GM19452 (cell line): ENCODE measurements at regions not wholly inside any gene's neighbourhood (a gene's known extent, or its start where the extent isn't known, plus 50 kb on each side); places are given as distances from the start of the nearest gene placed in this dataset.

Experiments used
- ATAC-seq: cut with Tn5 transposase; IDR thresholded peaks from one replicate; pipeline ENCODE4 v1.9.1; 2021; ENCODE audit not compliant: unreplicated experiment

DNA sequence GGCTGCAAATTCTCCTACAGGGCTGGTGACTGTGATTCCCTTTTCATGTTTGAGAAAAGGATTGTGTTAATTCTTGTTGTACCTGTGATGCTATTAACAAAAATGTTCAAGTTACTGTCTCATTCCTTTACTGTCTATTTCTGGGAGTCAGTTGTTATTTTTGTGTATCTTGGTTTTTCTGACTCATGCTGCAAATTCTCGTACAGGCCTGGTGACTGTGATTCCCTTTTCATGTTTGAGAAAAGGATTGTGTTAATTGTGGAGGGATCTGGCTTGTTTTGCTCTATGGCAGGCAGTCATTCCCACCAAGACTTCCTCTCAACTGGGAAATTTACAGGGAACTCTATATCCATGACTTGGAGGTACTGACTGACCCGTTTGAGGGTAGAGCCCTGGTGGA, 693.4 kb upstream of the INTU start:
- ATAC-seq, result no peak

GRCh38 chr4:126947536-126947935, 685.2 kb upstream of the INTU start:
- no peak for ATAC-seq

DNA sequence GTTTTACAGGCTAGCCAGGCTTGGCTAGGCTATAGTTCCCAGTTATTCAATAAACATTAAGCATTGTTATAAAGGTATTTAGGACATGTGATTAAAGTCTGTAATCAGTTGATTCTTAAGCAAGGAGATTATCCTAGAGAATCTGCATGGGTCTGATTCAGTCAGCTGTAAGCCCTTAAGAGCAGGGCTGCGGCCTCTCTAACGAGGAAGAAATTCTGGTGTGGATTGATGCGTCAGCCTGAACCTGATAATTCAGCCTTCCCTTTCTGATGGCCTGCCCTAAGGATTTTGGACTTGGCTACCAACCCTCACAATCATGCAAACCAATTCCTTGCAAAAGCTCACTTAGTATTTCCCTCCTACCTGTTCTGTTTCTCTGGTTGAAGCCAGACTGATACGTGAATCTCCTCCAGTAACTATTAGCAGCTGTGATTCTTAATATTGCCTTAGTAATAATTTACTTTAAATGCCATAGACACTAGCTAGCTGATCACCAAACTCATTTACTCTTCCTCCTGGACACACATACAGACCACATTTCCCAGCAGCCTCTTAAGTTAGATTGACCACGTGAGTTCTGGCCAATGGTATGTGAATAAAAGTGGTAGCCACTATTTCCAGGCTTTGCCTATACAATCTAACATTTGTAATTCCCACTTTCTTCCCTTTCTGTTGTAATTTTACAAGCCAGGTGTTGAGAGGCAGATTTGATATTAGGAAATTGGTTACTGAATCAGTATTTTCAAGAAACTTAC, 678.0 kb upstream of the INTU start:
- no peak for ATAC-seq

GRCh38 chr4:126955292-126956183, 677.2 kb upstream of the INTU start:
- no peak for ATAC-seq

GRCh38 chr4:126956184-126956897, 676.4 kb upstream of the INTU start:
- ATAC-seq, result no peak

DNA sequence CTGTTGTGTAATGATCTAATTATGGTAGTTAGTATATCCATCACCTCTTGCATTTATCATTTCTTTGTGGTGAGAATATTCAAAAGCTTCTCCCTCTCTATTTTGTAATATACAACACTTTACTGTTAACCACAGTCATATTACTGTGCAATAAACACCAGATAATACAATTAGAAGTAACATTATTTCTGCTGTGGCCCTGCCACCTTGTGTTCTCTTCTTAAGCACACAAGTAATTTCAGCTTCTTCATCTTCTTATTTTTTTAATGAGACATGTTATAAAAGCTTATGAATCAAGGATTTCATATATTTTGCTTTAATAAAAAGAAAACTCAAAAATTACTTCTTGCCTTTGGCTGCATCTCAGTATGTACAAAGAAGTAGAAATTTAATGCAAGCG, 675.2 kb upstream of the INTU start:
- no peak for ATAC-seq

- ATAC-seq, result no peak
Observed at GRCh38 chr4:126957987-126958386, 674.8 kb upstream of the INTU start.

DNA sequence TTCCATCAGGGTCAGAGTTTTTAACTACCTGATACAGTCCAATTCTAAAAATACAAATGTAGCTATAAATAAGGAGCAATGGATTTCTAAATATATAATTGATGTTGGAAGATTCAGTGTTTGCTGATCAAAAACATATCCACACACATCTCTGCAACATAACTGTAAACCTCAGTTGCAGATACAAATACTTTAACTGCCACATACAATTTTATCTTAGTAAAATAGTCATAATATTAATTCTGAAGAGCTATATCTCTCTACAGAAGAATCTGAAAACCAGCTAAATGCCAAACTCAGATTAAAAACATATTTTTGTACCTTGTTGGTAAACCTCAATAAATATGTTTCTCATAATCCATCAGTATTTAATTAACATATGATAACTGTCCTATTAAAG, 674.3 kb upstream of the INTU start:
- no peak for ATAC-seq

DNA sequence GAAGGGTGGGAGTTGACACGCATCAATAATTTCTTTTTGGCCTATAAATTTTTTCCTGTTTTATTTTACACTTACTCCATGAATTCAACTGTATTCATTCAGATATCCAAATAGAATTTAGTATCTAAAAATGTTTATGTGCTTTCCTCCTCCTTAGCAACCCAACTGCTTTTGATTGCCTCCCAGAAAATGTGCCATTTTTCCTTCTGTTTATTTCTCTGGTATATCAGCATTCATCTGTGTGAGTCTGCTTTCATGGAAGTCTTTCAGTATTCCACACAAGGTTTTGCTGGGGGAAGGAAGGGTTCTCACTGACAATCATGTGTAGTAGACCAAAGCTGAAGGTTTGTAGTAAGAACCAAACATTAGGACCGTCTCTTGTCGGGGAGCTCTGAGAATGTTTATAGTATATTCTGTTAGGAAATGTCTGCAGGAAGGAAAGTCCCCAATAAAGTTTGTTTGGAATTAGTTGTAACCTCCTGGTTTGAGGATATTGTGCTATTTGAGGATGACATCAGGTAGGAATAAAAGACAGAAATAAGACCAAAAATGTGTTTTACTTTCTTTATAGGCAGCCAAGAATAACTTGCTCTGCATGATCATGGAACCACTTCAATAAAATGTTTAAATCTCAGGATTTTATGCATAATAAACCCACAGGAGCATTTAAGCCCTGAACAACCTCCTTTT, 673.6 kb upstream of the INTU start:
- no peak for ATAC-seq

- ATAC-seq, result no peak
Observed at GRCh38 chr4:126960760-126961159, 672.0 kb upstream of the INTU start.

GRCh38 chr4:126961661-126962060, 671.1 kb upstream of the INTU start:
- no peak for ATAC-seq

DNA sequence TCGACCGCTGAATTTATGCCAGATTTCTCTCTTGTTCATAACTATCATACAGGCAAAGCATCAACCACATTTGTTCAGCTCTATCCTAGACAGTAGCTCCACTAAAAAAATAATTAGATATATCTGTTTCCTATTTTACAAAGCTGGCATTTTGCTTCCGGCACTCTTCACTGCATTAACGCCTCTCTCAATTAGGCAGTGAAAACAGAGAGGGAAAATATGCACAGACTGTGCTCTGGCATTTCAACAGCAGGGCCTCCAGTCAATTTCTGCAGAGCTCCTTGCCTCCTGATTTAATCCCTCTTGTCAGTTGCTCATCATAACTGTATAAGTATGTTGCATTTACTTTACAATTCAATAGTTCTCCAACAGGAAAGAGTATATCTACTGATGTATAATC, 666.9 kb upstream of the INTU start:
- ATAC-seq, result no peak

GRCh38 chr4:126969360-126970235, 663.2 kb upstream of the INTU start:
- no peak for ATAC-seq

- ATAC-seq, result no peak
Observed at GRCh38 chr4:126973201-126973600, 659.6 kb upstream of the INTU start.

GRCh38 chr4:126976850-126977632, 655.7 kb upstream of the INTU start:
- no peak for ATAC-seq

- ATAC-seq, result no peak
Observed at GRCh38 chr4:126986005-126986404, 646.8 kb upstream of the INTU start.

- ATAC-seq, result no peak
Observed at GRCh38 chr4:126986828-126987227, 645.9 kb upstream of the INTU start.

GRCh38 chr4:126991965-126992364, 640.8 kb upstream of the INTU start:
- no peak for ATAC-seq

GRCh38 chr4:126992910-126993309, 639.8 kb upstream of the INTU start:
- ATAC-seq, result no peak
